Thoracic aorta (tissue), 2 donors: ENCODE measurements at regions not wholly inside any gene's neighbourhood (a gene's known extent, or its start where the extent isn't known, plus 50 kb on each side); places are given as distances from the start of the nearest gene placed in this dataset.

Experiments used
- ATAC-seq: fragments of 150-250 bp; one replicate; pipeline ENCODE4 v1.8.0; 2017; ENCODE audit warnings: low read depth; ENCODE audit not compliant: insufficient number of reproducible peaks, low FRiP score
- DNase-seq: peaks from one replicate; pipeline ENCODE4 v3.0.0-alpha.2; 2020; ENCODE audit warnings: low spot score
- H3K27ac ChIP-seq, 2 donors: fragments of 200-600 bp; sonication (generic); 1 replicate in 1 of 2; 2 replicates in 1 of 2; pipeline ENCODE4 v1.5.1; 2016; ENCODE audit warnings: mild to moderate bottlenecking in 2 of 2, moderate library complexity in 2 of 2
- H3K27me3 ChIP-seq: fragments of 200-600 bp; sonication (generic); replicated peaks from 2 replicates; pipeline ENCODE4 v1.6.0; 2016; ENCODE audit warnings: mild to moderate bottlenecking; ENCODE audit not compliant: insufficient read depth
- H3K36me3 ChIP-seq: fragments of 200-600 bp; sonication (generic); one replicate; pipeline ENCODE4 v1.5.1; 2016
- H3K4me1 ChIP-seq, 2 donors: fragments of 200-600 bp; sonication (generic); 1 replicate in 1 of 2; 2 replicates in 1 of 2; pipeline versions ENCODE4 v1.5.1 to v1.6.0; 2016; ENCODE audit warnings: low read depth in 2 of 2, mild to moderate bottlenecking in 1 of 2; ENCODE audit not compliant: control insufficient read depth in 1 of 2
- H3K4me3 ChIP-seq: fragments of 200-600 bp; sonication (generic); 2 replicates; pipeline ENCODE4 v1.5.1; 2016; ENCODE audit warnings: mild to moderate bottlenecking
- H3K9me3 ChIP-seq: fragments of 200-600 bp; sonication (generic); 2 replicates; pipeline ENCODE4 v1.5.1; 2016
- TF ChIP-seq, protein P1 (sequence below): fragments of 200-600 bp; sonication (generic); IDR thresholded peaks from one replicate; pipeline ENCODE4 v1.5.1; 2019; ENCODE audit warnings: antibody characterized with exemption

DNA sequence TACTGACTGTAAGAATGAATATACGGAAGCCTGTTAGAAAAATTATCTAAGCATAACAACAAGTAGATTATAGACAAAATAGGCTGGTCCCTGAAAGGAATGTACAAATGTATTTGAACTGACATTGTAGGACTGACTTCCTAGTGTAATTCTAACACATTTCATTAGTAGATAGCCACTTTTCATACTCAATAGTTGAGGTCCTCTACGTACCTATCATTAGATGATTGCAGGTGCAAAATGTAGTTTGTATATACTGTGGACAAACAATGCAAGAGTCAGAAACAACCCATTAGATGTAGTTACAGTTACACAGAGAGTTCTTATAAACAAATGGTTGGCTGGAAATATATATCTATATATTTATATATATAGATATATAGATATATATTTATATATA is 402.3 kb upstream of the SLITRK6 start:
- Histone ChIP-seq H3K9me3 (no peaks in the 10 kb centered on the region), H3K4me3 (no peak overlapping the region), H3K27me3 (no peaks in the 10 kb centered on the region), H3K4me1 (no peaks in the 10 kb centered on the region), H3K36me3 (no peaks in the 10 kb centered on the region), H3K27ac (no peak overlapping the region)
- no peak for DNase-seq
- TF ChIP-seq, protein P1, sequence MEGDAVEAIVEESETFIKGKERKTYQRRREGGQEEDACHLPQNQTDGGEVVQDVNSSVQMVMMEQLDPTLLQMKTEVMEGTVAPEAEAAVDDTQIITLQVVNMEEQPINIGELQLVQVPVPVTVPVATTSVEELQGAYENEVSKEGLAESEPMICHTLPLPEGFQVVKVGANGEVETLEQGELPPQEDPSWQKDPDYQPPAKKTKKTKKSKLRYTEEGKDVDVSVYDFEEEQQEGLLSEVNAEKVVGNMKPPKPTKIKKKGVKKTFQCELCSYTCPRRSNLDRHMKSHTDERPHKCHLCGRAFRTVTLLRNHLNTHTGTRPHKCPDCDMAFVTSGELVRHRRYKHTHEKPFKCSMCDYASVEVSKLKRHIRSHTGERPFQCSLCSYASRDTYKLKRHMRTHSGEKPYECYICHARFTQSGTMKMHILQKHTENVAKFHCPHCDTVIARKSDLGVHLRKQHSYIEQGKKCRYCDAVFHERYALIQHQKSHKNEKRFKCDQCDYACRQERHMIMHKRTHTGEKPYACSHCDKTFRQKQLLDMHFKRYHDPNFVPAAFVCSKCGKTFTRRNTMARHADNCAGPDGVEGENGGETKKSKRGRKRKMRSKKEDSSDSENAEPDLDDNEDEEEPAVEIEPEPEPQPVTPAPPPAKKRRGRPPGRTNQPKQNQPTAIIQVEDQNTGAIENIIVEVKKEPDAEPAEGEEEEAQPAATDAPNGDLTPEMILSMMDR = no peak
- ATAC-seq = no peak

DNA sequence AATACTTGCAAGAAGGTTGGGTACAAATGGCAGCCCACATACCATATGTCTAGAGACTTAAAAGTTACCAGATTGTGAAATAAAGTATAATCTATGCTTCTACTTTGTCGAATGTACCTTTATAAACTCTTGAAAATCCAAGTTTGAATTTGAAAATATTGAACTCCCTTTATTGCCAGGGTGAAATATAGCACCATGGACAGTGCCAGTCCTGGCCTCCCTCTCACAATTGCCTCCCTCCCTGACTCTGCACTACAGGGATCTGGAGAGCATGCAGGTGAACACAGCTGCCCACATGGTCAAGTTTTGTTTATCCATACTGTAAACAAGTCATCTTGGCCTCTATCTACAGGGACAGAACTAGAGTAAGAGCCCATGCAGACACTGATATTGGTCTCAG is 394.1 kb upstream of the SLITRK6 start:
- Histone ChIP-seq H3K4me3 (no peak overlapping the region), H3K27me3 (no peaks in the 10 kb centered on the region), H3K9me3 (no peaks in the 10 kb centered on the region), H3K4me1 (no peaks in the 10 kb centered on the region), H3K27ac (no peak overlapping the region), H3K36me3 (no peaks in the 10 kb centered on the region)
- ATAC-seq = no peak
- no peak for DNase-seq
- TF ChIP-seq, protein P1 = no peak

DNA sequence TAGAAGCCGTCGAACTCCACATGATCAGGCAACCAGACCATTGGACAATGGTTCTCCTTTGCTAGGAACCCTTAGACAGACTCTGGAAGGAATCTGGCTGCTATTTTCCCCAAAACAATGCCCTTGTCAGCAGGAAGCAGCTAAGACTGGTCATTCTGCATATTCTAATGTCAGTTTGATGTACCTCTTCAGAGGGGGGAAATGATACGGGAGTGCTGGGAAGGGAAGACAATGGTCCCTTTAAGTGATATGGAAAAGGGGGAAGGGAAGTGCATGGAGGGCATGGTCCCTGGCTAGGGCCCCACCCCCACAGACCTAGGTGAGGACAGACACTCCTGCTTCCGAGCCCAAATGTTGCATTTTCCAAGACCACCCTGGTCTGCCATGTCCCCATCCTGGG is 389.0 kb upstream of the SLITRK6 start:
- DNase-seq = no peak
- no peak for ATAC-seq
- H3K4me1 ChIP-seq = no peaks in the 10 kb centered on the region
- no peaks in the 10 kb centered on the region for H3K27me3 ChIP-seq
- H3K36me3 ChIP-seq = no peaks in the 10 kb centered on the region
- H3K27ac ChIP-seq = no peak overlapping the region
- no peaks in the 10 kb centered on the region for H3K9me3 ChIP-seq
- TF ChIP-seq, protein P1 = no peak
- H3K4me3 ChIP-seq = no peak overlapping the region

DNA sequence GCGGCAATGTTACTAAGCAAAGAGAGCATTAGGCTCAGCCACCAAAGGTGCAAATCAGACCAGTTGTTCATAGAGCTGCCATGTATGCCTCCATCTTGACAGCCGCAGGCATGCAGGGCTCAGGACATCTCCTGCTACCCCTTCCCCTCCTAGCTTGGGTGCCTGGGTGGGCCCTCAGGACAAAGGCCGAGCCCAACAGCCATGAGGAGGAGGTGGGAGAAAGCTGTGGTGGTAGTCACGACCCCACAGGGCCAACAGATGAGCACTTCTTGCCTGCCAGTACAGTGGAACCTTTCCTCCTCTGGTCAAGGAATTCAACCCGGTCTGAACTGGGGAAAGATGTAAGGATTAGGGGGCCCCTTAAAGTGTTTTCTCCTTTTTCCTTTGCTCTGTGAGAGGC is 386.4 kb upstream of the SLITRK6 start:
- Histone ChIP-seq H3K4me1 (no peaks in the 10 kb centered on the region), H3K9me3 (no peaks in the 10 kb centered on the region), H3K27ac (no peak overlapping the region), H3K4me3 (no peak overlapping the region), H3K36me3 (no peaks in the 10 kb centered on the region), H3K27me3 (no peaks in the 10 kb centered on the region)
- ATAC-seq (no peak), DNase-seq (no peak)
- TF ChIP-seq, protein P1 = no peak

DNA sequence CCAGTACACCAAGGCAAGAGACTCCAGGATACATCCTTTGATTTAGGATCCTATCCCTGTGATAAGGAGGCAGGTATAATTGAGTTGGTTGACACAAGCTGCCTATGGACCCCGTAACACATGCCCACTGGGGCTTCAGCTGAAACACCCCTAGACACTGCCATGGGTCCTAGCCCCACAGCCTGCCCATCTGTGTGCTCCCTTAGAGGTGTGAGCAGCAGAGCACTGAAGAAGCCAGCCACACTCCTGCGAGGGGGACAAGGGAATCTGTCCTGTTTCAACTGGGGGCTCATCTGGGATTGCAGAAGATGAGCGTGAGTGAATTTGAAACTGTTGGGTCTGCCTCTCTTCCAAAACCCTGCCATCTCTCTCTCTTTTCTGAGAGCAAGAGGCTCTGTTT is 385.9 kb upstream of the SLITRK6 start:
- no peak for DNase-seq
- no peaks in the 10 kb centered on the region for H3K27me3 ChIP-seq
- no peak for ATAC-seq
- H3K27ac ChIP-seq = no peak overlapping the region
- H3K4me1 ChIP-seq = no peaks in the 10 kb centered on the region
- TF ChIP-seq, protein P1 = no peak
- H3K9me3 ChIP-seq = no peaks in the 10 kb centered on the region
- H3K4me3 ChIP-seq = no peak overlapping the region
- no peaks in the 10 kb centered on the region for H3K36me3 ChIP-seq
